Stimulated activated CD8-positive, alpha-beta memory T cell treated with anti-CD3 and anti-CD28 coated beads, Interleukin-7, amount 100 ng/mL, for 48 hours (primary cell): ENCODE measurements at regions not wholly inside any gene's neighbourhood (a gene's known extent, or its start where the extent isn't known, plus 50 kb on each side); places are given as distances from the start of the nearest gene placed in this dataset.

Source experiments
- DNase-seq, 2 donors: peaks; one replicate each; pipeline ENCODE4 v3.0.0-alpha.2; 2020; ENCODE audit warnings: low read depth in 1 of 2; ENCODE audit errors: extremely low read depth in 1 of 2

GRCh38 chr11:10387206-10388083 lies 67.6 kb upstream of the AMPD3 start:
- DNase-seq, result no peak

DNA sequence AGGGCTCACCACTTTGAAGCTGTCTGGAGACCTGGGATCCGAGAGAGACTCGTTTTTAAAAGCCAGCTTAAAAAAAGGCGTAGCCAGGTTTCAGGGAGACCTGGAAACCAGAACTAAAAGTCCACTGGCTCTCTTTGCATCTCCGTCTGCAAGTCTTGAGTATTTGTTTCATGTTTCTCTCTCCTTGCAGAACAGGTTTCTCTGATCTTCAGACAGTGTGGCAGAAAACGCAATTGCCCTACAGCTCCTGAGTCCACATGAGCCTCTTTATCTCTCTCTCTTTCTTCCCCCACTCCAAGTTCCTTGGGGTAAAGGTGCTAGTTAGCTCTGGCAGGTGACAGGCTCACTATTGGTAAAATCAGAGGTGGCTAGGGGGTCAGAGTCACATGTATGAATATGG lies 67.0 kb upstream of the AMPD3 start:
- DNase-seq, result no peak

DNA sequence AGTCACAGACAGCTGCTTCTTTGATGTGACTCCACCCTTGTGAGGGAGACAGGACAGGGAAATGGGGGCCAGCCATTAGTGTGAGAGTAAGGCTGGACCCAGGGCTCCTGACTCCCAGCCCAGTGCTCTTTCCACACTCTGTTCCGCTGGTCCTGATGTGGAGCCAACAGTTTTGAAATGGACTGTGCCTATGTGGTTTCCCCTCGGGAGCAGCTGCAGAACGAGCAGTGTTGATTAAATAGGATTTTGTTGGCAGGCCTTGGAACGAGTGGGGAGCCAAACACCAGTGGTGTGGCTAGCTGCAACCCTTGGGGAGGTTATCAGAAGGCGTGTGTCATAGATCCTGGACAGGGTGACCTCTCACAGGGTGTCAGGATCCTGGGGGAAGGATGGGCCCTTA lies 66.5 kb upstream of the AMPD3 start:
- no peak for DNase-seq

DNA sequence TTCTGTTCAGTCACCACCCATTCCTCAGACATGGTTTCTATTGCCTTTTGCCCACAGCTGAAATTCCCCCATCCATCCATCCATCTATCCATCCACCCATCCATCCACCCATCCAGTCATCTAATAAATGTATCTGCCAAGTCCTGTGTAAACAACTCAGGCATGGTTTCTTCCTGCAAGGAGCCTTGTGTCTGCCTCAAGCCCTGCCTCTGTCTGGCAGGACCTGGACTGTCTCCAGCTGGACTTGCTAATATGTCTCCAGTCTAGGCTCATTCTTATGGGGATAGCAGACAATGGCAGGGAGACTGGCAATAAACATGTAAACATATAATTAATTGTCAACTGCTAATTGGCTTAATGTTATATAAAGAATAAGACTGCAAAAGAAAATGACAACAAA lies 64.7 kb upstream of the AMPD3 start:
- no peak for DNase-seq

GRCh38 chr11:10392095-10393079 lies 62.7 kb upstream of the AMPD3 start:
- no peak for DNase-seq

DNA sequence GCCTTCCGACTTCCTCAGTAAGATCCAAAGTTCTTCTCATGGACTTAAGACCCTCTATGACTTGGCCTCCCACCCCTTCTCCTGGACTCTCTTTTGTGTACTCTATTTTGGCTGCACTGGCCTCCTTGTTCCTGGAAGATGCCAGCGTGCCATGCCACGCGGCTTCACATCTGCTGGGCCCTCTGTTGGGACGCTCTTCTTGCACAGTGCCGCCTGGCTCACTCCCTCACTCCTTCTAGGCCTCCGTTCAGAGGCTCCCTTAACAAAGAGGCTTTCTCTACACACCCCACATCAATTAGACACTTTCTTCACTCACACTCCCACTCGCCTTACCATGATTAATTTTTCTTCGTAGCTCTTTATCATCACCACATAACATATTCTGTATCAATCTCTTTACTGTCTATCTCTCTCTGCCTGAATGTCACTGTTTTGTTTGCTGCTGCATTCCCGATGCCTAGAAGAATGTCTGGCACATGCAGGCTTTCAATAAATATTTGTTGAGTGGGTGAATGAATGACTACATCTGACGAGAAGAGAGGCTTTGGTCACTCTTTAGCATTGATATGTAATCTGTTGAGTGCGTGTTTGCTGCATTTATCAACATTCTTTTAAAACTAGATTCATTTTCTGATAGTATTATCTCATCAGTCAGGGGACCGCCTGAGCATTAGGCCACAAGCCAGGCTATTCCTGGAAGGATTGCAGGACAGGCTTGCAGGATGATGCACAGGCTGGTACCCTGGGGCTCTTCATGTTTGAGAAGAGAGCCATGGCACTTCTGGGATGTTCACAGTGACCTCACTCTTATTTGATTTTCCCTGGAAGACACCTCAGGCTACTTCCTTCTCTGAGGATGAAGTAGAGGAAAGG lies 60.6 kb upstream of the AMPD3 start:
- DNase-seq, result no peak

DNA sequence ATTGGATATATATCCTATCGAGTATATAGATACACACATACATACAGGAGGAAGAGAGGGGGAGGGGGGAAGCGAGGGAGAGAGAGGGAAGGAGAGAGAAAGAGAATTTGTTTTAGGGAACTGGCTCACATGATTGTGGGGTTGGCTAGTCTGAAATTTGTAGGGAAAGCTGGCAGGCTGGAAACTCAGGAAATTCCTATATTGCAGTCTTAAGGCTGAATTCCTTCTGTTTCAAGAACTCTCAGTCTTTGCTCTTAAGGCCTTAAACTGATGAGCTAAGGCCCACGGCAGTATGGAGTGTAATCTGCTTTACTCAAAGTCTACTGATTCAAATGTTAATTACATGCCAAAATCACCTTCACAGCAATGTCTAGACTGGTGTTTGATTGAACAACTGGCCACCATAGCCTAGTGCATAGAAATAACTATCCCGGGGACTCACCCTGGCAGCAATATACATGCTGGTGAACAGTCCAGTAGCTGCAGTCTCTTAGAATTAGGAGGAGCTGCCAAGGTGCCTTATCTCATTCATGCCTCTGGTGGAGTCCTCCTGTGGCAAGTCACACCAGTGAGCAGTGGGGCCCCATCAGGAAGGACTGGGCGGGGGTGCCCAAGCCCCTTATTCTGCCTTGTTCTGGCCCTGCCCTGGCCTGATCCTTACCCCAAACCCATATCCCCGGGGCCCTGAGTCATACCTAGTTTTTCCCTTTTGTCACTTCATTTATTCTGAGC lies 59.7 kb upstream of the AMPD3 start:
- no peak for DNase-seq

DNA sequence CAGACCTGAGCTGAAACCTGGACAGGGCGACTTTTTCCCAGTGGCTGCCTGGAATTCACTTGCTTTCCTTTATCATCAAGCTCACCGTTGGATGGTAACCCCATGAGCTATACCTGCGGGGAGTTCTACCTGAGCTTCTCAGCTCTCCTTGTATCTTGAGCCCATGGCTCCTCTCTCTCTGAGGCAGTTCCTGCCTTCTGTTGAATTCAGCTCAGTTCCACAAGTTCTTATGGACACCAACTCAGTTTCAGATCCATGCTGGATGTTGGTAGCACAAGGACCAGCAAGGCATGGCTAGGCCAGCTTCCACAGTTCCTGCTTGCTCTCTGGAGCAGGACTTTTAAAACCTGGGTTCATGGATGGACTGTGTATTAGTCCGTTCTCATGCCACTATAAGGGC lies 58.3 kb upstream of the AMPD3 start:
- DNase-seq, result no peak

GRCh38 chr11:10397226-10397987 lies 57.7 kb upstream of the AMPD3 start:
- DNase-seq, result no peak

- DNase-seq, result no peak
These were observed 56.5 kb upstream of the AMPD3 start for GRCh38 chr11:10398525-10398924.

- no peak for DNase-seq
These were observed 54.2 kb upstream of the AMPD3 start for GRCh38 chr11:10400856-10401255.

DNA sequence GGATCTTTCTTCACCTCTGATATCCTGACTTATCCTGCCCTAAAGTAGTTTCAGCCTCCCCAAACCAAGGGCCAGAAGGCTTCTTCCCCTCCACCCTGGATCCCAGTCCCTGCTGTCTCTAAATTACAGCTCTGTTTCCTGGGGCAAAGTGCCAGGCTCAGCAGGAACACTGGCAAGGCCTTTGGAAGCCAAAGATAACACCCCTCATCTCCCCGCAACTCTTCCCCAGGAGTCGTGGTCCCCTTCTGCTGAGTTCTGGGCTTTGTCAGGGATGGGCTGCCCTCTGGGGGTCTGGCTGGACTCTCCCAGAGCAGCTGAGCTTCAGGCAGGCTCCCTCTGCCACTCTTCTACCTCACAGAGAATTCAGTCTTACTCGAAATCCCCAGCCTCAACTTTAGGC lies 53.8 kb upstream of the AMPD3 start:
- no peak for DNase-seq

DNA sequence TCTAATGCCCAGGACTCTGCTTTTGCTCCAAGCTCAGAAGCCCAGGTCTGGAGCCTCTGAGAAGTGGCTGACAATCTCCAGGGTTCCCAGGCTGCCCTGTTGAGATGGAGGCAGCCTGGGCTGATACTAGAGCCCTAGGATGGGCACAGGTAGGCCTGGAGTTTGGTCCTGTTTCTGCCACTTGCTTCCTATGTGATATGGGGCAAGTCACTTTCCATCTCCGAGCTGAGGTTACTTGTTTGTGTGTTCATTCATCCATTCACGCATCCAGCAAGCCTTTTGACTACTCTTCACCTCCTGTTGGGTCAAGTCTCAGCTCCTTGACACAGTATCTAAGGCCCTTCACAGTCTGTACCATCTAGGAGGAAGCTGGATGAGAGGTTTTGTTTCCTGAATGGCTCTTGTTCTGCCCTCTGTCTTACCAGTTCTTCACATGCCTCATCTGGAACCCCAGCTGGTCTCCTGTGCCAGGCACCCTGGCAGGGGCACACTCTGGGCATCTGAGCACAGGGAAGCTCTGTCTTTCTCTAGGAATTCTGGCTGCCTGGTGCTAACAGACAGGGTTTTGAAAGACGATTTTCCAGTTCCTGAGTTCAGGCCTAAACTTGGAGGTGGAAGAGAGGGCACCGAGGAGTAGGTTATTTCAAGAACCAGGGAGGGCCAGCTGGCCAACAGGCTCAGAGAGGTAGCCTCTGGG lies 53.2 kb upstream of the AMPD3 start:
- DNase-seq, result no peak
